WTC11 (cell line): ENCODE measurements at regions not wholly inside any gene's neighbourhood (a gene's known extent, or its start where the extent isn't known, plus 50 kb on each side); places are given as distances from the start of the nearest gene placed in this dataset.

Experiments
- OVOL2 ChIP-seq: fragments of 250-450 bp; sonication (Bioruptor Pico); IDR thresholded peaks from 2 replicates; pipeline ENCODE4 v1.9.0; 2021; ENCODE audit warnings: mild to moderate bottlenecking, borderline replicate concordance
- PRDM15 ChIP-seq: sonication (generic); formaldehyde crosslinking; IDR thresholded peaks from 2 replicates; pipeline ENCODE4 v1.8.0; 2022; ENCODE audit warnings: missing genetic modification reagents
- TCF7 ChIP-seq: sonication (generic); formaldehyde crosslinking; IDR thresholded peaks from 2 replicates; pipeline ENCODE4 v1.8.0; 2022; ENCODE audit warnings: mild to moderate bottlenecking, low read depth, missing genetic modification reagents, moderate library complexity
- USF2 ChIP-seq: sonication (generic); formaldehyde crosslinking; IDR thresholded peaks from 2 replicates; pipeline ENCODE4 v1.8.1; 2023; ENCODE audit warnings: mild to moderate bottlenecking, missing genetic modification reagents, moderate library complexity
- ZNF317 ChIP-seq: sonication (generic); formaldehyde crosslinking; IDR thresholded peaks from 2 replicates; pipeline ENCODE4 v1.8.1; 2023; ENCODE audit warnings: low read depth, mild to moderate bottlenecking, moderate library complexity, missing genetic modification reagents, borderline replicate concordance
- ZNF512 ChIP-seq: sonication (generic); formaldehyde crosslinking; IDR thresholded peaks from 2 replicates; pipeline ENCODE4 v1.8.1; 2022; ENCODE audit warnings: missing genetic modification reagents, borderline replicate concordance
- TF ChIP-seq, protein P1 (sequence below): fragments of 200-600 bp; IDR thresholded peaks from 2 replicates; pipeline ENCODE4 v1.8.0; 2022; ENCODE audit warnings: antibody characterized with exemption
- TF ChIP-seq, protein P2 (sequence below): fragments of 250-450 bp; sonication (Bioruptor Pico); IDR thresholded peaks from 2 replicates; pipeline ENCODE4 v1.8.0; 2021; ENCODE audit warnings: mild to moderate bottlenecking

- TF ChIP-seq ZNF317 (CRISPR knock-in tag) (no peak), USF2 (CRISPR knock-in tag) (no peak), OVOL2 (no peak), PRDM15 (no peak), ZNF512 (CRISPR knock-in tag) (no peak), TCF7 (no peak)
- TF ChIP-seq, protein P1, sequence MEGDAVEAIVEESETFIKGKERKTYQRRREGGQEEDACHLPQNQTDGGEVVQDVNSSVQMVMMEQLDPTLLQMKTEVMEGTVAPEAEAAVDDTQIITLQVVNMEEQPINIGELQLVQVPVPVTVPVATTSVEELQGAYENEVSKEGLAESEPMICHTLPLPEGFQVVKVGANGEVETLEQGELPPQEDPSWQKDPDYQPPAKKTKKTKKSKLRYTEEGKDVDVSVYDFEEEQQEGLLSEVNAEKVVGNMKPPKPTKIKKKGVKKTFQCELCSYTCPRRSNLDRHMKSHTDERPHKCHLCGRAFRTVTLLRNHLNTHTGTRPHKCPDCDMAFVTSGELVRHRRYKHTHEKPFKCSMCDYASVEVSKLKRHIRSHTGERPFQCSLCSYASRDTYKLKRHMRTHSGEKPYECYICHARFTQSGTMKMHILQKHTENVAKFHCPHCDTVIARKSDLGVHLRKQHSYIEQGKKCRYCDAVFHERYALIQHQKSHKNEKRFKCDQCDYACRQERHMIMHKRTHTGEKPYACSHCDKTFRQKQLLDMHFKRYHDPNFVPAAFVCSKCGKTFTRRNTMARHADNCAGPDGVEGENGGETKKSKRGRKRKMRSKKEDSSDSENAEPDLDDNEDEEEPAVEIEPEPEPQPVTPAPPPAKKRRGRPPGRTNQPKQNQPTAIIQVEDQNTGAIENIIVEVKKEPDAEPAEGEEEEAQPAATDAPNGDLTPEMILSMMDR = no peak
- TF ChIP-seq, protein P2, sequence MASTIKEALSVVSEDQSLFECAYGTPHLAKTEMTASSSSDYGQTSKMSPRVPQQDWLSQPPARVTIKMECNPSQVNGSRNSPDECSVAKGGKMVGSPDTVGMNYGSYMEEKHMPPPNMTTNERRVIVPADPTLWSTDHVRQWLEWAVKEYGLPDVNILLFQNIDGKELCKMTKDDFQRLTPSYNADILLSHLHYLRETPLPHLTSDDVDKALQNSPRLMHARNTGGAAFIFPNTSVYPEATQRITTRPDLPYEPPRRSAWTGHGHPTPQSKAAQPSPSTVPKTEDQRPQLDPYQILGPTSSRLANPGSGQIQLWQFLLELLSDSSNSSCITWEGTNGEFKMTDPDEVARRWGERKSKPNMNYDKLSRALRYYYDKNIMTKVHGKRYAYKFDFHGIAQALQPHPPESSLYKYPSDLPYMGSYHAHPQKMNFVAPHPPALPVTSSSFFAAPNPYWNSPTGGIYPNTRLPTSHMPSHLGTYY (CRISPR knock-in tag) = no peak
Measured at GRCh38 chrX:146041741-146042140, 224.1 kb downstream of the SLITRK2 start.
